C4-2B (cell line): ENCODE measurements at regions not wholly inside any gene's neighbourhood (a gene's known extent, or its start where the extent isn't known, plus 50 kb on each side); places are given as distances from the start of the nearest gene placed in this dataset.

Experiments
- H3K27ac ChIP-seq: fragments of 450-650 bp; 2 replicates; pipeline ENCODE4 v1.5.1; 2017
- ZFX ChIP-seq: fragments of 450-650 bp; IDR thresholded peaks from 2 replicates; pipeline ENCODE4 v1.6.1; 2017
- TF ChIP-seq, protein P1 (sequence below): fragments of 450-650 bp; conservative IDR thresholded peaks from 2 replicates; pipeline ENCODE4 v1.5.1; 2017; ENCODE audit warnings: mild to moderate bottlenecking

DNA sequence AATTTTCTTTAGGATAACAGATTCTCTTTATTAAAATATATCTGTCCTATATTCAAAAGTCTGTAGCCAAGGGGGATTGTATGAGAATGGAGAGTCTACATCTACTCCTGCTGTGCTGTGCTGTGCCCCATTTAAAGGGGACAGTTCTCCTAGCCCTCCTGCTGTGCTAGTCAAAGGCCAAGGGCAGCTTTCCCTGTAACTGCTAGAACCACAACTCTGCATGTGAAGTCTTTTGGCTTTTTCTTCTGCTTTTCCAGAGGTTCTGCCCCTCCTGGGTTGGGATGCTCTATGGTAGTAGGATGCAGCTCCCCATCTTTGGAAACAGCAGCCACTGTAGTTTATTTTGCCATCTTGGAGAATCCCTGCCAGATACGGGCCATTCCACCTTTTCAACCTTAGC, 197.5 kb upstream of the JUN start:
- TF ChIP-seq ZFX, result no peak
- TF ChIP-seq, protein P1, sequence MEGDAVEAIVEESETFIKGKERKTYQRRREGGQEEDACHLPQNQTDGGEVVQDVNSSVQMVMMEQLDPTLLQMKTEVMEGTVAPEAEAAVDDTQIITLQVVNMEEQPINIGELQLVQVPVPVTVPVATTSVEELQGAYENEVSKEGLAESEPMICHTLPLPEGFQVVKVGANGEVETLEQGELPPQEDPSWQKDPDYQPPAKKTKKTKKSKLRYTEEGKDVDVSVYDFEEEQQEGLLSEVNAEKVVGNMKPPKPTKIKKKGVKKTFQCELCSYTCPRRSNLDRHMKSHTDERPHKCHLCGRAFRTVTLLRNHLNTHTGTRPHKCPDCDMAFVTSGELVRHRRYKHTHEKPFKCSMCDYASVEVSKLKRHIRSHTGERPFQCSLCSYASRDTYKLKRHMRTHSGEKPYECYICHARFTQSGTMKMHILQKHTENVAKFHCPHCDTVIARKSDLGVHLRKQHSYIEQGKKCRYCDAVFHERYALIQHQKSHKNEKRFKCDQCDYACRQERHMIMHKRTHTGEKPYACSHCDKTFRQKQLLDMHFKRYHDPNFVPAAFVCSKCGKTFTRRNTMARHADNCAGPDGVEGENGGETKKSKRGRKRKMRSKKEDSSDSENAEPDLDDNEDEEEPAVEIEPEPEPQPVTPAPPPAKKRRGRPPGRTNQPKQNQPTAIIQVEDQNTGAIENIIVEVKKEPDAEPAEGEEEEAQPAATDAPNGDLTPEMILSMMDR, result no peak
- no peak overlapping the region for H3K27ac ChIP-seq

- H3K27ac ChIP-seq, result peak overlapping the region; percentile 1; the same call in 1 of the 2 replicates
- no peak for TF ChIP-seq ZFX
- TF ChIP-seq, protein P1, result no peak
Measured at GRCh38 chr1:58982259-58982998, 198.6 kb upstream of the JUN start.

DNA sequence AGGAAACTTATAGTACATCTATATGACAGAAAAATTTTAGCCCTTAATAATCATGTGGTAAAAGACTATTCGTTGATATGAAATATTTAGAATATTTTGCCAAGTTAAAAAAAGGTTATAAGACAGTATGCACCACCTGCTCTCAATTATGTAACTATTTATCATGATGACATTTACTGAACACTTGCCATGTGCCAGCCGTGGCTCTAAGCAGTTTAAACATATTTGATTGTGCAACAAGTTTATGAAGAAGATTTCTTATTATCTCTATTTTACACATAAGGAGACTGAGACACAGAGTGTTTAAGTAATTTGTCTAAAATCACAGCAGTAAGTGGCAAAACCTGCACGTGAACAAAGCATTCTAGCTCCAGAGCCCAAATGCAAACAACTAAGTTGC, 199.3 kb upstream of the JUN start:
- H3K27ac ChIP-seq, result no peak overlapping the region
- TF ChIP-seq, protein P1, result no peak
- no peak for TF ChIP-seq ZFX

DNA sequence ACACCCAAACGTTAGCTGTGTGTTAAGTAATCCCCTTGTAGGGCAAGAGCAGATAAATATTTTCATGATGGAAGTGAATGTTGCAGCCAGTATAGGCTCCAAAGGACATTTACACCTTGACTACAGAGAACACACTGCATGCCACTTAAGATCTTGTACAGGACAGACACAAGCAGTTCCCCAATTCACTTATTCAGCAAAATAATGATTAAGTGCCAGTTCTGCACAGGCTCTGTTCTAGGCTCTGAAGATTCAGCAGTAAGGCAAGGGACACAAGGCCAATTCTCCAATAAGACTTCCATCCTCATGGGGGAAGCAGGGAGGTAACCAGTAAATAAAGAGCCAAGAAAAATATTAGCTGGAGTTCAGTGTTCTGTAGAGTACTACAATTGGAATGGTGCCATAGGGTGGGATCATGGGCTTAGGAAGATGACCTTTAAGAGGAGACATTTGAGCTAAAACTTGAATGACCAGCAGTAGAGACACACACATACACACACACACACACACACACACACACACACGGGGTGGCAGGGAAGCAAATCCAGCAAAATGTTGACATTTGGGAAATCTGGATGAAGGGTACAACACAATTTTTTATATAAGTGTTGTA, 199.9 kb upstream of the JUN start:
- no peak for TF ChIP-seq ZFX
- no peak overlapping the region for H3K27ac ChIP-seq

DNA sequence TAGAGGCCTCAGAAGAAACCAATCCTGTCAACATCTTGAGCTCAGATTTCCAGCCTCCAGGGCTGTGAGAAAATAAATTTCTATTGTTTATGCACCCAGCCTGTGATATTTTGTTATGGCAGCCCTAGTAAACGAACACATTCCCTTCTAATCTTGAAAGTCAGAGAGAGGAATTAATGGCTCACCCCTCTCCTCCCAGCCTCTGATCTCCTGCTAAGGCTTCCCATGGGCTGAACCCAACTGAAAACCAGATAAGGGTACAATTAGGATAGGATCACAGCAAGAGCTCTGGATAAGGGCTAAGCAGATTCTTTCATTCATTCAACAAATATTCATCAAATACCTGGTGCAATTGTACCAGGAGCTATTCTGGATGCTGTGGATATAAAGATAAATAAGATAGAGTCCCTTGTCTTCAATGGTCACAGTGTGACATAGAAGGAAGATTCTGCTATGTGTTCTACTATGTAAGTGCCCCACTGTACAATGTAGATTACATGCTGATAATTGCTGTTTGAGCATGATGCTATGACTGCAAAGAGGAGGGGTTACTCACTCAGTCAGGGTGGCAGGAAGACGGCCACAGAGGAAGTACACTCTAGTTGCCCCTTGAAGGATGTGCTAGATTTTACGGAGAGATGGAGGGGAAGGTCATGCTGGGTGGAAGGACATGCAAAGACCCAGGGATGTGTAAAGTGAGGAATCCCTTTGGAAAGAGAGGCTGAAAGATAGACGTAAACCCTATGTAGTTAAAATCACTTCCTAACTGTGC, 203.3 kb upstream of the JUN start:
- no peak for TF ChIP-seq ZFX
- TF ChIP-seq, protein P1, result no peak
- no peak overlapping the region for H3K27ac ChIP-seq

- TF ChIP-seq ZFX, result no peak
- TF ChIP-seq, protein P1, result no peak
- H3K27ac ChIP-seq, result no peak overlapping the region
Measured at GRCh38 chr1:58988752-58989151, 204.9 kb upstream of the JUN start.

GRCh38 chr1:58989845-58990244, 206.0 kb upstream of the JUN start:
- TF ChIP-seq, protein P1, result no peak
- no peak for TF ChIP-seq ZFX
- no peak overlapping the region for H3K27ac ChIP-seq
